ENCODE measurements at regions not wholly inside any gene's neighbourhood (a gene's known extent, or its start where the extent isn't known, plus 50 kb on each side); places are given as distances from the start of the nearest gene placed in this dataset.
"Not testable (repeated sequence)": the region's sequence is repeated elsewhere in the genome, so short reads cannot be mapped to it uniquely, and the experiment has no call there.

DNA sequence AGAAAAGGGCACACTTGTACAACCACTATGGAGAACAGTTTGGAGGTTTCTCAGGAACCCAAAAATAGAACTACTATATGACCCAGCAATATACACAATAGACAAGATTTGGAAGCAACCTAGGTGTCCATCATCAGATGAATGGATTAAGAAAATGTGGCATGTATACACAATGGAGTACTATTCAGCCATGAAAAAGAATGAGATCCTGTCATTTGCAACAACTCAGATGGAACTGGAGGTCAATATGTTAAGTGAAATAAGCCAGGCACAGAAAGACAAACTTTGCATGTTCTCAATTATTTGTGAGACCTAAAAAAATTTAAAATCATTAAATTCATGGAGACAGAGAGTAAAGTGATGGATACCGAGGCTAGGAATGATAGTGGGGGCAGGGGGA, 118.8 kb downstream of the ZNF467 start:
- Histone ChIP-seq H3K36me3 (ENCODE audit: control insufficient read depth in 2 of 2, extremely low read depth in 1 of 2, insufficient read depth in 2 of 2, low read length in 2 of 2) (no peaks in the 10 kb centered on the region), H3K4me1 (ENCODE audit: control insufficient read depth, extremely low read depth, insufficient read depth, low read length) (no peaks in the 10 kb centered on the region), H2AFZ (ENCODE audit: control insufficient read depth, low read length) (no peak overlapping the region), H3K9me3 (ENCODE audit: control insufficient read depth, low read depth, low read length) (no peaks in the 10 kb centered on the region), H3K27ac (ENCODE audit: control insufficient read depth, insufficient read depth, low read length) (no peak overlapping the region), H3K9ac (ENCODE audit: control insufficient read depth, extremely low read depth, insufficient read depth, low read length) (no peak overlapping the region), H3K27me3 (ENCODE audit: control insufficient read depth, extremely low read depth, insufficient read depth, low read length) (no peaks in the 10 kb centered on the region), H3K9me1 (ENCODE audit: control insufficient read depth, extremely low read depth, insufficient read depth, low read length) (no peaks in the 10 kb centered on the region), H3K4me3 (ENCODE audit: control insufficient read depth in 2 of 3, extremely low read depth in 1 of 3, insufficient read depth in 2 of 3, low read depth in 1 of 3, low read length in 3 of 3) (no peak overlapping the region), H3K79me2 (ENCODE audit: control insufficient read depth, insufficient read depth, low read length) (no peaks in the 10 kb centered on the region), H4K20me1 (ENCODE audit: control insufficient read depth, extremely low read depth, insufficient read depth, low read length) (no peaks in the 10 kb centered on the region), H3K4me2 (ENCODE audit: control insufficient read depth, extremely low read depth, insufficient read depth, low read depth, low read length) (no peak overlapping the region)
- no peak for TF ChIP-seq EZH2 (IDR thresholded peaks at IDR 0.05; ENCODE audit: low read length)
- TF ChIP-seq, protein P1, sequence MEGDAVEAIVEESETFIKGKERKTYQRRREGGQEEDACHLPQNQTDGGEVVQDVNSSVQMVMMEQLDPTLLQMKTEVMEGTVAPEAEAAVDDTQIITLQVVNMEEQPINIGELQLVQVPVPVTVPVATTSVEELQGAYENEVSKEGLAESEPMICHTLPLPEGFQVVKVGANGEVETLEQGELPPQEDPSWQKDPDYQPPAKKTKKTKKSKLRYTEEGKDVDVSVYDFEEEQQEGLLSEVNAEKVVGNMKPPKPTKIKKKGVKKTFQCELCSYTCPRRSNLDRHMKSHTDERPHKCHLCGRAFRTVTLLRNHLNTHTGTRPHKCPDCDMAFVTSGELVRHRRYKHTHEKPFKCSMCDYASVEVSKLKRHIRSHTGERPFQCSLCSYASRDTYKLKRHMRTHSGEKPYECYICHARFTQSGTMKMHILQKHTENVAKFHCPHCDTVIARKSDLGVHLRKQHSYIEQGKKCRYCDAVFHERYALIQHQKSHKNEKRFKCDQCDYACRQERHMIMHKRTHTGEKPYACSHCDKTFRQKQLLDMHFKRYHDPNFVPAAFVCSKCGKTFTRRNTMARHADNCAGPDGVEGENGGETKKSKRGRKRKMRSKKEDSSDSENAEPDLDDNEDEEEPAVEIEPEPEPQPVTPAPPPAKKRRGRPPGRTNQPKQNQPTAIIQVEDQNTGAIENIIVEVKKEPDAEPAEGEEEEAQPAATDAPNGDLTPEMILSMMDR (optimal IDR thresholded peaks at IDR 0.05 in 1 of 3, IDR thresholded peaks at IDR 0.05 in 1 of 3, conservative IDR thresholded peaks at IDR 0.05 in 1 of 3; ENCODE audit: extremely low read depth in 1 of 3, insufficient read depth in 2 of 3, low read length in 3 of 3), result no peak
- DNase-seq (ENCODE audit: low read depth, low spot score), result no peak
- FAIRE-seq, result no peak
- dilution Hi-C loops (cut with MboI; ENCODE audit: extremely low pct_ligation_motif_present, low sequenced_read_pairs), result no loop called here

DNA sequence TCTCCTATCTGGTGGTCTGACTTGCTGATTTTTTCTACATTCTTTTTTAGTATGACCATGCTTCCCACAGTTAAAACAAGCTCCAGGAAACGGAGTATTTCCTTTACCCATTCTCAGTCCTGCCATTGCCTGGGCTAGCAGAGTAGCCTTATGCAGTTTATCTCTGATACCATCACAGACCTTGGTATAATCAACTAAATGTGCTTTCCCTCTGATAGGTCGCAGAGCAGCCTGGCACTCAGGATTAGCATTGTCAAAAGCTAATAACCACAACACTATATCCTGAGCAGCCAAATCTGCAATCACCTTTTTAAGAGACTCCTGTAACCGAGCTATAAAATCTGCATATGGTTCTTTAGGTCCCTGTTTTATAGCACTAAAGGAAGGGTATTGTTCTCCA, 123.2 kb downstream of the ZNF467 start:
- dilution Hi-C loops (cut with MboI; ENCODE audit: extremely low pct_ligation_motif_present, low sequenced_read_pairs); H4K20me1 ChIP-seq (ENCODE audit: control insufficient read depth, extremely low read depth, insufficient read depth, low read length); FAIRE-seq: not testable (repeated sequence)

DNA sequence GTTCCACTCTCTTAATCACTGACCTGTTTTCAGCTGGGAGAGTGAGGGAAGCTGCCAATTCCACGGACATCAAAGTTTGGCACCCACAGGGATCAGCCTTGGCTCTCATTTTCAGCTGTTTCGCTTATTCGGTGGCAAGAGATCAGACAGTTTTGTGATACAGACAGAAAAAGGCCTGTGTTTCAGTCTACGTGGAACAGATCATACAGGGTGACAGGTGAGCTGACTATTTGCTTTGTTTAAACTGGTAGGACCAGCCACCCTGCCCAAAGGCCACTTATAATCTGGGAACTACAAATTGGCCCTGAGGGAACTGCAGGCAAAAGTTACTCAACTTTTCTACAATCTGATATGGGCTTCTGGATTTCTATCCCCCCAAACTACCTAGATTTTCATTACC, 128.6 kb downstream of the ZNF467 start:
- Histone ChIP-seq H3K27me3 (ENCODE audit: control insufficient read depth, extremely low read depth, insufficient read depth, low read length) (peaks cover 3% of the 10 kb centered on the region), H3K9ac (ENCODE audit: control insufficient read depth, extremely low read depth, insufficient read depth, low read length) (no peak overlapping the region), H3K4me2 (ENCODE audit: control insufficient read depth, extremely low read depth, insufficient read depth, low read depth, low read length) (no peak overlapping the region), H3K27ac (ENCODE audit: control insufficient read depth, insufficient read depth, low read length) (no peak overlapping the region), H3K9me3 (ENCODE audit: control insufficient read depth, low read depth, low read length) (no peaks in the 10 kb centered on the region), H4K20me1 (ENCODE audit: control insufficient read depth, extremely low read depth, insufficient read depth, low read length) (no peaks in the 10 kb centered on the region), H3K4me3 (ENCODE audit: control insufficient read depth in 2 of 3, extremely low read depth in 1 of 3, insufficient read depth in 2 of 3, low read depth in 1 of 3, low read length in 3 of 3) (no peak overlapping the region), H3K9me1 (ENCODE audit: control insufficient read depth, extremely low read depth, insufficient read depth, low read length) (no peaks in the 10 kb centered on the region), H3K4me1 (ENCODE audit: control insufficient read depth, extremely low read depth, insufficient read depth, low read length) (no peaks in the 10 kb centered on the region), H3K79me2 (ENCODE audit: control insufficient read depth, insufficient read depth, low read length) (no peaks in the 10 kb centered on the region), H3K36me3 (ENCODE audit: control insufficient read depth in 2 of 2, extremely low read depth in 1 of 2, insufficient read depth in 2 of 2, low read length in 2 of 2) (no peaks in the 10 kb centered on the region), H2AFZ (ENCODE audit: control insufficient read depth, low read length) (no peak overlapping the region)
- dilution Hi-C loops (cut with MboI; ENCODE audit: extremely low pct_ligation_motif_present, low sequenced_read_pairs), result no loop called here
- no peak for FAIRE-seq
- no peak for DNase-seq (ENCODE audit: low read depth, low spot score)
- TF ChIP-seq, protein P1 (optimal IDR thresholded peaks at IDR 0.05 in 1 of 3, IDR thresholded peaks at IDR 0.05 in 1 of 3, conservative IDR thresholded peaks at IDR 0.05 in 1 of 3; ENCODE audit: extremely low read depth in 1 of 3, insufficient read depth in 2 of 3, low read length in 3 of 3), result no peak
- TF ChIP-seq EZH2 (IDR thresholded peaks at IDR 0.05; ENCODE audit: low read length), result no peak

More for the DNA sequence above, 123.2 kb downstream of the ZNF467 start:
- H3K4me2 ChIP-seq (ENCODE audit: control insufficient read depth, extremely low read depth, insufficient read depth, low read depth, low read length); H2AFZ ChIP-seq (ENCODE audit: control insufficient read depth, low read length); H3K9me1 ChIP-seq (ENCODE audit: control insufficient read depth, extremely low read depth, insufficient read depth, low read length); H3K27ac ChIP-seq (ENCODE audit: control insufficient read depth, insufficient read depth, low read length); H3K27me3 ChIP-seq (ENCODE audit: control insufficient read depth, extremely low read depth, insufficient read depth, low read length); DNase-seq (ENCODE audit: low read depth, low spot score); H3K9me3 ChIP-seq (ENCODE audit: control insufficient read depth, low read depth, low read length); H3K79me2 ChIP-seq (ENCODE audit: control insufficient read depth, insufficient read depth, low read length); H3K4me3 ChIP-seq (ENCODE audit: control insufficient read depth in 2 of 3, extremely low read depth in 1 of 3, insufficient read depth in 2 of 3, low read depth in 1 of 3, low read length in 3 of 3); H3K36me3 ChIP-seq (ENCODE audit: control insufficient read depth in 2 of 2, extremely low read depth in 1 of 2, insufficient read depth in 2 of 2, low read length in 2 of 2); H3K9ac ChIP-seq (ENCODE audit: control insufficient read depth, extremely low read depth, insufficient read depth, low read length); H3K4me1 ChIP-seq (ENCODE audit: control insufficient read depth, extremely low read depth, insufficient read depth, low read length): not testable (repeated sequence)
